ENCODE measurements at regions not wholly inside any gene's neighbourhood (a gene's known extent, or its start where the extent isn't known, plus 50 kb on each side); places are given as distances from the start of the nearest gene placed in this dataset.
"Not testable (repeated sequence)": the region's sequence is repeated elsewhere in the genome, so short reads cannot be mapped to it uniquely, and the experiment has no call there.

GRCh38 chr4:135941671-135942070, 1590.6 kb downstream of the PCDH18 start:
- H3K36me3 ChIP-seq: no peaks in the 10 kb centered on the region
- H3K9me3 ChIP-seq: no peaks in the 10 kb centered on the region
- H3K4me1 ChIP-seq: no peaks in the 10 kb centered on the region
- no peak for DNase-seq
- intact Hi-C loops (cut with DNase I): no loop called here
- no peak for TF ChIP-seq CTCF (IDR thresholded peaks at IDR 0.05)
- H3K27me3 ChIP-seq: no peaks in the 10 kb centered on the region
- H3K4me3 ChIP-seq: no peak overlapping the region
- no peak for ATAC-seq
- no peak overlapping the region for H3K27ac ChIP-seq

- TF ChIP-seq CTCF (IDR thresholded peaks at IDR 0.05): no peak
- Histone ChIP-seq H3K4me3 (no peak overlapping the region), H3K36me3 (no peaks in the 10 kb centered on the region), H3K4me1 (no peaks in the 10 kb centered on the region), H3K27me3 (no peaks in the 10 kb centered on the region), H3K9me3 (peaks cover 3% of the 10 kb centered on the region), H3K27ac (no peak overlapping the region)
- intact Hi-C loops (cut with DNase I): no loop called here
- no peak for DNase-seq
- no peak for ATAC-seq
Measured at GRCh38 chr4:135934026-135934425, 1598.3 kb downstream of the PCDH18 start.

- intact Hi-C loops (cut with DNase I): no loop called here
- H3K27ac ChIP-seq: no peak overlapping the region
- H3K9me3 ChIP-seq: peaks cover 3% of the 10 kb centered on the region
- TF ChIP-seq CTCF (IDR thresholded peaks at IDR 0.05): no peak
- H3K4me1 ChIP-seq: no peaks in the 10 kb centered on the region
- no peaks in the 10 kb centered on the region for H3K36me3 ChIP-seq
- ATAC-seq (no peak), DNase-seq (no peak)
- no peak overlapping the region for H3K4me3 ChIP-seq
- no peaks in the 10 kb centered on the region for H3K27me3 ChIP-seq
Measured at GRCh38 chr4:135927651-135928050, 1604.6 kb downstream of the PCDH18 start.

DNA sequence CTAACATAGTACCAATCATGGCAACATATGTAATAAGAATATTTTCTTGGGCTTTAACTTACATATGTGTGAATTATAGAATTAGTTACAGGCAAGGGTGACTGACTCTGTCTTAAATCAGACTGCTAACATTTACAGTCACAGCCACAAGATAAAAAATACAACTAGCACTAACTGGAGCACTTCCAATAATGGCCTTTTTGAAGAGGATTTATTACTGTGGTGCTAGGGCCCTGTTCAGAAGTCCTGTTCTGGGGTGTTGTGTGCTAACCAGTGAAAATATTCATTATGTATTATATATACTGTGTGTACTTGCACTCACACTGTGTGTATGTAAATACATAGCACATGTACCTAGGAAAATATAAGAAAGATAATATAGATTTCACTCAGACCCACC, 1611.2 kb downstream of the PCDH18 start:
- Histone ChIP-seq H3K27me3 (no peaks in the 10 kb centered on the region), H3K36me3 (no peaks in the 10 kb centered on the region), H3K4me3 (no peak overlapping the region), H3K4me1 (no peaks in the 10 kb centered on the region), H3K9me3 (no peaks in the 10 kb centered on the region), H3K27ac (no peak overlapping the region)
- ATAC-seq (no peak), DNase-seq (no peak)
- TF ChIP-seq CTCF (IDR thresholded peaks at IDR 0.05): no peak
- intact Hi-C loops (cut with DNase I): no loop called here

GRCh38 chr4:135917011-135917410, 1615.3 kb downstream of the PCDH18 start:
- intact Hi-C loops (cut with DNase I): no loop called here
- no peak for DNase-seq
- no peak for TF ChIP-seq CTCF (IDR thresholded peaks at IDR 0.05)

DNA sequence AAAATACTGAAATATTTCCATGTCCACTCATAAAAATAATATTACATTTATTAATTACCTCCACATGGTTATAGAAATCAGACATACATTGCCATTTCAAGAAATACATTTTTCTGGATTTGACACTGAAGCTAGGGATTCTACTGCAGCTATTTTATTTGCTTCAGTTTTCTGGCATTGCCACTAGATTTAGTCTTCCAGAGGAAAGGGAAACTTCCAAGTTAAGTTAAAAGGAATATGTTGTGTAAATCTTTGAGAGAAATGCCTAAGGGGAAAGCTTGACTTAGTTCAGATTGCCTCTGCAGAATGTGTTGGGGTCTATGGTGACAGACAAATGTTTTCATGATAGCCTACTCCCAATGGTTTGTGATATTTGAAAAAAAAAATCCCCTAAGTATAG, 1631.3 kb downstream of the PCDH18 start:
- no peaks in the 10 kb centered on the region for H3K36me3 ChIP-seq
- H3K9me3 ChIP-seq: peaks cover 4% of the 10 kb centered on the region
- DNase-seq (no peak), ATAC-seq (no peak)
- H3K27ac ChIP-seq: no peak overlapping the region
- no peaks in the 10 kb centered on the region for H3K27me3 ChIP-seq
- intact Hi-C loops (cut with DNase I): no loop called here
- no peaks in the 10 kb centered on the region for H3K4me1 ChIP-seq
- H3K4me3 ChIP-seq: no peak overlapping the region
- TF ChIP-seq CTCF (IDR thresholded peaks at IDR 0.05): no peak

More at GRCh38 chr4:135917011-135917410, 1615.3 kb downstream of the PCDH18 start:
- H3K36me3 ChIP-seq: no peaks in the 10 kb centered on the region
- no peak overlapping the region for H3K4me3 ChIP-seq
- H3K9me3 ChIP-seq: no peaks in the 10 kb centered on the region
- no peaks in the 10 kb centered on the region for H3K27me3 ChIP-seq
- ATAC-seq: no peak
- H3K27ac ChIP-seq: no peak overlapping the region
- no peaks in the 10 kb centered on the region for H3K4me1 ChIP-seq

DNA sequence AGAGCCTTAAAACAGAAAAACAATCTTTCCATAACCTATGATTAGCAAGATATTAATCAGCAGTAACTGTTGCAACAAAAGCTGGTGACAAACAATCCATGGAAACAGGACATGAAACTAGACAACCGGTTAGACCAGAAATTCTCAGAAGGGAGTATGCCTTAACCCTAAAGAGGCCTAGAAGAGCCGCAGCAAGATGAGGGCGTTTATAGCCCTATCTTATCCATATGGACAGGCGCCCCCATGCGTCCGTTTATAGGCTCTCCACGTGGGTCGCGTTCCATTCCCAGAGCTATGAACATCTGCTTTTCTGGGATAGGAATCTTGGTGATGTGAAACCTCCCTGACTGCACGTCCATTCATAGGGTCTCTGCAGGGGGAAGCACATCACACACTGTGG, 1662.7 kb upstream of the PABPC4L start:
- H3K9me3 ChIP-seq; H3K4me1 ChIP-seq; DNase-seq; H3K27me3 ChIP-seq; H3K36me3 ChIP-seq; H3K4me3 ChIP-seq; intact Hi-C loops (cut with DNase I); ATAC-seq; H3K27ac ChIP-seq: not testable (repeated sequence)

All from upper lobe of right lung (tissue), 1 donor.